Mesenchymal stem cell (in vitro differentiated cells and primary cell): ENCODE measurements at regions not wholly inside any gene's neighbourhood (a gene's known extent, or its start where the extent isn't known, plus 50 kb on each side); places are given as distances from the start of the nearest gene placed in this dataset.

Experiments
- DNase-seq: peaks from one replicate; pipeline ENCODE4 v3.0.0-alpha.2; 2013
- H2AFZ ChIP-seq: one replicate; pipeline ENCODE4 v1.6.1; 2013; ENCODE audit warnings: low read depth, mild to moderate bottlenecking, control low read depth, inconsistent platforms, low read length, moderate library complexity
- H2AK5ac ChIP-seq: 2 replicates; pipeline ENCODE4 v1.6.1; 2013; ENCODE audit warnings: low read length, moderate library complexity, mild to moderate bottlenecking, inconsistent platforms; ENCODE audit not compliant: severe bottlenecking
- H2BK120ac ChIP-seq: one replicate; pipeline ENCODE4 v1.6.1; 2013; ENCODE audit warnings: low read depth, mild to moderate bottlenecking, inconsistent platforms, low read length, moderate library complexity
- H2BK12ac ChIP-seq, 2 experiments: one replicate each; pipeline ENCODE4 v1.6.1; 2013; ENCODE audit warnings: inconsistent platforms in 2 of 2, low read length in 2 of 2, mild to moderate bottlenecking in 2 of 2, moderate library complexity in 2 of 2, control low read depth in 1 of 2
- H2BK15ac ChIP-seq: one replicate; pipeline ENCODE4 v1.6.1; 2013; ENCODE audit warnings: mild to moderate bottlenecking, low read depth, inconsistent platforms; ENCODE audit not compliant: poor library complexity, severe bottlenecking
- H2BK5ac ChIP-seq: 2 replicates; pipeline ENCODE4 v1.6.1; 2013; ENCODE audit warnings: low read depth, mild to moderate bottlenecking, low read length, control low read depth, inconsistent platforms; ENCODE audit not compliant: poor library complexity, severe bottlenecking
- H3K14ac ChIP-seq, 2 experiments: one replicate each; pipeline ENCODE4 v1.6.1; 2013; ENCODE audit warnings: inconsistent platforms in 2 of 2, low read length in 2 of 2, control low read depth in 1 of 2, mild to moderate bottlenecking in 1 of 2, moderate library complexity in 1 of 2
- H3K18ac ChIP-seq, 2 experiments: one replicate each; pipeline ENCODE4 v1.6.1; 2013; ENCODE audit warnings: inconsistent platforms in 2 of 2, low read length in 2 of 2, control low read depth in 1 of 2, low read depth in 1 of 2, mild to moderate bottlenecking in 1 of 2
- H3K23ac ChIP-seq, 2 experiments: one replicate each; pipeline ENCODE4 v1.6.1; 2013; ENCODE audit warnings: inconsistent platforms in 2 of 2, low read length in 2 of 2, mild to moderate bottlenecking in 2 of 2, moderate library complexity in 2 of 2, control low read depth in 1 of 2
- H3K27ac ChIP-seq: 2 replicates; pipeline ENCODE4 v1.5.1; 2013; ENCODE audit warnings: mild to moderate bottlenecking, moderate library complexity, low read length, control low read depth, inconsistent platforms; ENCODE audit not compliant: poor library complexity, severe bottlenecking
- H3K27me3 ChIP-seq, 2 experiments: 2 replicates each; pipeline versions ENCODE4 v1.6.1 to v1.7.0; 2013; ENCODE audit warnings: low read length in 2 of 2, mild to moderate bottlenecking in 2 of 2, moderate library complexity in 2 of 2, control low read depth in 1 of 2, inconsistent platforms in 1 of 2; ENCODE audit not compliant: control insufficient read depth in 1 of 2, insufficient read depth in 1 of 2
- H3K36me3 ChIP-seq, 2 experiments: 2 replicates each; pipeline versions ENCODE4 v1.6.1 to v1.7.0; 2013; ENCODE audit warnings: low read length in 2 of 2, control low read depth in 1 of 2, inconsistent platforms in 1 of 2, low read depth in 1 of 2, mild to moderate bottlenecking in 1 of 2; ENCODE audit not compliant: insufficient read depth in 2 of 2, control insufficient read depth in 1 of 2
- H3K4ac ChIP-seq, 2 experiments: one replicate each; pipeline ENCODE4 v1.6.1; 2013; ENCODE audit warnings: inconsistent platforms in 2 of 2, low read length in 2 of 2, mild to moderate bottlenecking in 2 of 2, moderate library complexity in 2 of 2, control low read depth in 1 of 2, low read depth in 1 of 2
- H3K4me1 ChIP-seq: 2 replicates; pipeline ENCODE4 v1.6.1; 2013; ENCODE audit warnings: low read depth, low read length, control low read depth; ENCODE audit not compliant: control insufficient read depth, insufficient read depth
- H3K4me2 ChIP-seq: 2 replicates; pipeline ENCODE4 v1.6.1; 2013; ENCODE audit warnings: low read length, mild to moderate bottlenecking, inconsistent platforms; ENCODE audit not compliant: poor library complexity, severe bottlenecking
- H3K4me3 ChIP-seq, 2 experiments: 2 replicates each; pipeline versions ENCODE4 v1.5.1 to v1.7.0; 2013; ENCODE audit warnings: low read length in 2 of 2, mild to moderate bottlenecking in 2 of 2, control low read depth in 1 of 2, low read depth in 1 of 2; ENCODE audit not compliant: insufficient read depth in 1 of 2
- H3K79me1 ChIP-seq: replicated peaks from 2 replicates; pipeline ENCODE4 v1.6.1; 2013; ENCODE audit warnings: mild to moderate bottlenecking, control low read depth, low read length, inconsistent platforms; ENCODE audit not compliant: poor library complexity, severe bottlenecking
- H3K9ac ChIP-seq: 2 replicates; pipeline ENCODE4 v1.7.0; 2013; ENCODE audit warnings: mild to moderate bottlenecking, low read length, moderate library complexity
- H3K9me3 ChIP-seq: 2 replicates; pipeline ENCODE4 v1.7.0; 2013; ENCODE audit warnings: mild to moderate bottlenecking, low read length; ENCODE audit not compliant: control insufficient read depth
- H4K8ac ChIP-seq: one replicate; pipeline ENCODE4 v1.6.1; 2013; ENCODE audit warnings: inconsistent platforms, mild to moderate bottlenecking, low read length, moderate library complexity
- H4K91ac ChIP-seq: one replicate; pipeline ENCODE4 v1.6.1; 2013; ENCODE audit warnings: mild to moderate bottlenecking, low read length, inconsistent platforms
- WGBS: methylation state at CpG from one replicate; pipeline ENCODE4 v1.1.7; 2013; ENCODE audit warnings: mixed read lengths; 5-methylcytosine and 5-hydroxymethylcytosine counted together

- H3K9me3 ChIP-seq: no peaks in the 10 kb centered on the region
Measured at GRCh38 chr6:2354138-2354491, 108.7 kb upstream of the GMDS start.

GRCh38 chr6:2353412-2354137 lies 108.2 kb upstream of the GMDS start:
- no peak overlapping the region for H2AK5ac ChIP-seq
- H2BK15ac ChIP-seq: no peak overlapping the region
- no peaks in the 10 kb centered on the region for H3K9me3 ChIP-seq
- no peak overlapping the region for H3K4me2 ChIP-seq
- no peak overlapping the region for H3K4me3 ChIP-seq
- no peak overlapping the region for H4K91ac ChIP-seq
- H2BK12ac ChIP-seq: no peak overlapping the region
- WGBS: 66% methylated on average over 10 of the region's 10 CpGs
- no peak overlapping the region for H3K23ac ChIP-seq
- H3K36me3 ChIP-seq: no peaks in the 10 kb centered on the region
- H3K14ac ChIP-seq: no peak overlapping the region
- peak overlapping the region; percentile 46 for H3K9ac ChIP-seq
- H4K8ac ChIP-seq: no peak overlapping the region
- H3K79me1 ChIP-seq: no peaks in the 10 kb centered on the region
- no peaks in the 10 kb centered on the region for H3K27me3 ChIP-seq
- peaks cover 7% of the 10 kb centered on the region for H3K4me1 ChIP-seq
- H3K4ac ChIP-seq: no peak overlapping the region
- DNase-seq: peak; percentile 55
- no peak overlapping the region for H2AFZ ChIP-seq
- H2BK5ac ChIP-seq: no peak overlapping the region
- no peak overlapping the region for H2BK120ac ChIP-seq
- no peak overlapping the region for H3K18ac ChIP-seq
- H3K27ac ChIP-seq: no peak overlapping the region

More at GRCh38 chr6:2354138-2354491, 108.7 kb upstream of the GMDS start:
- Histone ChIP-seq H3K4ac (no peak overlapping the region), H2AFZ (no peak overlapping the region), H3K27ac (no peak overlapping the region), H2BK12ac (no peak overlapping the region), H3K36me3 (no peaks in the 10 kb centered on the region), H3K18ac (no peak overlapping the region), H3K23ac (no peak overlapping the region), H2BK15ac (no peak overlapping the region), H3K79me1 (no peaks in the 10 kb centered on the region), H2BK120ac (no peak overlapping the region), H4K91ac (no peak overlapping the region), H3K4me3 (no peak overlapping the region), H2AK5ac (no peak overlapping the region), H3K4me2 (no peak overlapping the region), H2BK5ac (no peak overlapping the region), H3K9ac (no peak overlapping the region), H3K14ac (no peak overlapping the region), H3K27me3 (no peaks in the 10 kb centered on the region), H3K4me1 (peaks cover 7% of the 10 kb centered on the region), H4K8ac (no peak overlapping the region)
- no peak for DNase-seq
- WGBS: 73% methylated on average over 4 of the region's 6 CpGs

- Histone ChIP-seq H2BK12ac (no peak overlapping the region), H2BK15ac (no peak overlapping the region), H2BK5ac (no peak overlapping the region), H4K91ac (no peak overlapping the region), H3K18ac (no peak overlapping the region), H3K27me3 (no peaks in the 10 kb centered on the region), H2BK120ac (no peak overlapping the region), H3K4me2 (no peak overlapping the region), H2AFZ (no peak overlapping the region), H4K8ac (no peak overlapping the region), H3K4ac (no peak overlapping the region), H3K27ac (peak overlapping the region; percentile 68), H3K14ac (no peak overlapping the region), H3K4me1 (peaks cover 7% of the 10 kb centered on the region), H3K4me3 (no peak overlapping the region), H3K23ac (no peak overlapping the region), H3K9ac (peak overlapping the region; percentile 58), H3K9me3 (no peaks in the 10 kb centered on the region), H2AK5ac (no peak overlapping the region), H3K36me3 (no peaks in the 10 kb centered on the region), H3K79me1 (peaks cover under 1% of the 10 kb centered on the region)
- DNase-seq: no peak
- WGBS: 92% methylated on average over 4 of the region's 4 CpGs
Measured at GRCh38 chr6:2351807-2352431, 106.5 kb upstream of the GMDS start.

- Histone ChIP-seq H3K27ac (peak overlapping the region; percentile 68), H3K9ac (no peak overlapping the region), H3K14ac (no peak overlapping the region), H4K91ac (no peak overlapping the region), H3K4me3 (no peak overlapping the region), H3K36me3 (no peaks in the 10 kb centered on the region), H2AK5ac (peak overlapping the region; percentile 79), H3K4ac (no peak overlapping the region), H3K79me1 (peaks cover 3% of the 10 kb centered on the region), H3K23ac (no peak overlapping the region), H3K4me1 (peaks cover 7% of the 10 kb centered on the region), H3K27me3 (no peaks in the 10 kb centered on the region), H3K18ac (no peak overlapping the region), H2BK120ac (no peak overlapping the region), H2BK12ac (no peak overlapping the region), H3K4me2 (no peak overlapping the region), H3K9me3 (no peaks in the 10 kb centered on the region), H2AFZ (no peak overlapping the region), H2BK5ac (no peak overlapping the region), H4K8ac (no peak overlapping the region), H2BK15ac (no peak overlapping the region)
- no peak for DNase-seq
- WGBS: 93% methylated on average over 5 of the region's 5 CpGs
Measured at GRCh38 chr6:2351090-2351489, 105.7 kb upstream of the GMDS start.
